Hepatocyte (in vitro differentiated cells): ENCODE measurements at regions not wholly inside any gene's neighbourhood (a gene's known extent, or its start where the extent isn't known, plus 50 kb on each side); places are given as distances from the start of the nearest gene placed in this dataset.

ENCODE experiments used
- EZH2 ChIP-seq: fragments of 200-600 bp; sonication (generic); IDR thresholded peaks from 2 replicates; pipeline ENCODE4 v1.6.1; 2016; ENCODE audit warnings: antibody characterized with exemption, mild to moderate bottlenecking, borderline replicate concordance
- TF ChIP-seq, protein P1 (sequence below): fragments of 200-600 bp; sonication (generic); IDR thresholded peaks from 2 replicates; pipeline ENCODE4 v1.5.1; 2016; ENCODE audit warnings: antibody characterized with exemption, mild to moderate bottlenecking; ENCODE audit not compliant: poor library complexity

- TF ChIP-seq, protein P1, sequence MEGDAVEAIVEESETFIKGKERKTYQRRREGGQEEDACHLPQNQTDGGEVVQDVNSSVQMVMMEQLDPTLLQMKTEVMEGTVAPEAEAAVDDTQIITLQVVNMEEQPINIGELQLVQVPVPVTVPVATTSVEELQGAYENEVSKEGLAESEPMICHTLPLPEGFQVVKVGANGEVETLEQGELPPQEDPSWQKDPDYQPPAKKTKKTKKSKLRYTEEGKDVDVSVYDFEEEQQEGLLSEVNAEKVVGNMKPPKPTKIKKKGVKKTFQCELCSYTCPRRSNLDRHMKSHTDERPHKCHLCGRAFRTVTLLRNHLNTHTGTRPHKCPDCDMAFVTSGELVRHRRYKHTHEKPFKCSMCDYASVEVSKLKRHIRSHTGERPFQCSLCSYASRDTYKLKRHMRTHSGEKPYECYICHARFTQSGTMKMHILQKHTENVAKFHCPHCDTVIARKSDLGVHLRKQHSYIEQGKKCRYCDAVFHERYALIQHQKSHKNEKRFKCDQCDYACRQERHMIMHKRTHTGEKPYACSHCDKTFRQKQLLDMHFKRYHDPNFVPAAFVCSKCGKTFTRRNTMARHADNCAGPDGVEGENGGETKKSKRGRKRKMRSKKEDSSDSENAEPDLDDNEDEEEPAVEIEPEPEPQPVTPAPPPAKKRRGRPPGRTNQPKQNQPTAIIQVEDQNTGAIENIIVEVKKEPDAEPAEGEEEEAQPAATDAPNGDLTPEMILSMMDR = no peak
- TF ChIP-seq EZH2 = no peak
These were observed 275.4 kb upstream of the OBI1 start for GRCh38 chr13:78934336-78934735.
